Astrocyte (in vitro differentiated cells and primary cell): ENCODE measurements at regions not wholly inside any gene's neighbourhood (a gene's known extent, or its start where the extent isn't known, plus 50 kb on each side); places are given as distances from the start of the nearest gene placed in this dataset.

Experiments
- DNase-seq: peaks from one replicate; pipeline ENCODE4 v3.0.0-alpha.2; 2010; ENCODE audit warnings: low read depth
- FAIRE-seq: peaks from 2 replicates; lab custom pipeline; 2011; peaks lifted over from hg19 to GRCh38; lab: Jason Lieb, UNC
- H2AFZ ChIP-seq: 2 replicates; pipeline ENCODE4 v1.6.0; 2012; ENCODE audit warnings: low read depth, low read length, inconsistent platforms
- H3K27ac ChIP-seq: 2 replicates; pipeline ENCODE4 v1.5.1; 2011; ENCODE audit warnings: low read depth, low read length, inconsistent platforms
- H3K27me3 ChIP-seq: 2 replicates; pipeline ENCODE4 v1.6.0; 2011; ENCODE audit warnings: low read length, inconsistent platforms; ENCODE audit not compliant: insufficient read depth
- H3K36me3 ChIP-seq: 2 replicates; pipeline ENCODE4 v1.5.1; 2011; ENCODE audit warnings: low read length, inconsistent platforms; ENCODE audit not compliant: insufficient read depth
- H3K4me1 ChIP-seq: 2 replicates; pipeline ENCODE4 v1.5.1; 2011; ENCODE audit warnings: low read length, inconsistent platforms; ENCODE audit not compliant: insufficient read depth
- H3K4me2 ChIP-seq: 2 replicates; pipeline ENCODE4 v1.6.0; 2012; ENCODE audit warnings: low read length, inconsistent platforms
- H3K4me3 ChIP-seq: 2 replicates; pipeline ENCODE4 v1.5.1; 2011; ENCODE audit warnings: low read depth, mild to moderate bottlenecking, low read length, inconsistent platforms; ENCODE audit not compliant: insufficient read depth
- H3K79me2 ChIP-seq: 2 replicates; pipeline ENCODE4 v1.6.0; 2012; ENCODE audit warnings: mild to moderate bottlenecking, low read length, inconsistent platforms; ENCODE audit not compliant: insufficient read depth
- H3K9ac ChIP-seq: 2 replicates; pipeline ENCODE4 v1.6.0; 2012; ENCODE audit warnings: mild to moderate bottlenecking, low read length, inconsistent platforms
- H3K9me3 ChIP-seq: 2 replicates; pipeline ENCODE4 v1.5.1; 2012; ENCODE audit warnings: low read depth, mild to moderate bottlenecking, low read length, inconsistent platforms; ENCODE audit not compliant: insufficient read depth
- H4K20me1 ChIP-seq: 2 replicates; pipeline ENCODE4 v1.6.0; 2012; ENCODE audit warnings: low read length, inconsistent platforms; ENCODE audit not compliant: insufficient read depth
- H3K27ac Mint-ChIP-seq: one replicate; pipeline ENCODE4 v1.8.0; 2021; ENCODE audit warnings: mild to moderate bottlenecking, mixed read lengths; ENCODE audit not compliant: unreplicated experiment
- H3K27me3 Mint-ChIP-seq: one replicate; pipeline ENCODE4 v1.8.0; 2021; ENCODE audit warnings: low read depth, mixed read lengths; ENCODE audit not compliant: unreplicated experiment
- H3K36me3 Mint-ChIP-seq: one replicate; pipeline ENCODE4 v1.8.0; 2021; ENCODE audit warnings: low read depth, mixed read lengths; ENCODE audit not compliant: unreplicated experiment
- H3K4me1 Mint-ChIP-seq: one replicate; pipeline ENCODE4 v1.8.0; 2021; ENCODE audit warnings: low read depth, mixed read lengths; ENCODE audit not compliant: unreplicated experiment
- H3K4me3 Mint-ChIP-seq: one replicate; pipeline ENCODE4 v1.8.0; 2021; ENCODE audit warnings: mild to moderate bottlenecking, moderate library complexity, mixed read lengths; ENCODE audit not compliant: unreplicated experiment
- H3K9me3 Mint-ChIP-seq: one replicate; pipeline ENCODE4 v1.8.0; 2021; ENCODE audit warnings: mild to moderate bottlenecking, mixed read lengths; ENCODE audit not compliant: unreplicated experiment
- EZH2 ChIP-seq: IDR thresholded peaks from 2 replicates; pipeline ENCODE4 v1.6.1; 2012; ENCODE audit warnings: mild to moderate bottlenecking, low read length, inconsistent platforms; ENCODE audit not compliant: insufficient read depth
- TF ChIP-seq, protein P1 (sequence below): IDR thresholded peaks from 2 replicates; pipeline ENCODE4 v1.5.1; 2011; ENCODE audit warnings: low read depth, mild to moderate bottlenecking, inconsistent platforms, low read length, moderate library complexity; ENCODE audit not compliant: insufficient read depth

DNA sequence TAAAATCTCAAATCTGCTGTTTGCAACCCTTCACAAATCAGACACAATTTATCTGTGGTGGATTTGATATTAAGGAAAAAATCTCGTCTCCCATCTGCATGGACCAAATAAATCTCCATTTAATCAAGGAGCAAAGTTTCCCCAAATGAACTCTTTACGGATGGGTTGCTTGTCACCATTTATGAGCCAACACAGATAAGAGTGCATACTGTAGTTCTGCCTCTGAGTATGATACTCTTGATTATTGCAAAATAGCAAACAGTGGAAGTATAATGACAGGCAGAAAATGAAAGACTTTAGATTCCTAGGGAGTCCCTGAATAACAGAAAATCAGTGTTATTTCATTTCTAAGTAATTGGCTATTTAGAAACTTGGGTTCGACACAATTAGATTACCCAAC lies 1395.9 kb downstream of the FAM181B start:
- Histone ChIP-seq H4K20me1 (no peaks in the 10 kb centered on the region), H3K4me3 (no peak overlapping the region), H3K36me3 (no peaks in the 10 kb centered on the region), H3K9ac (no peak overlapping the region), H3K4me1 (no peaks in the 10 kb centered on the region), H2AFZ (no peak overlapping the region), H3K4me2 (no peak overlapping the region), H3K9me3 (no peaks in the 10 kb centered on the region), H3K79me2 (no peaks in the 10 kb centered on the region), H3K27me3 (no peaks in the 10 kb centered on the region), H3K27ac (no peak overlapping the region)
- Mint-ChIP-seq H3K9me3 (no peaks in the 10 kb centered on the region), H3K4me1 (no peaks in the 10 kb centered on the region), H3K27me3 (no peaks in the 10 kb centered on the region), H3K36me3 (no peaks in the 10 kb centered on the region), H3K27ac (no peak overlapping the region), H3K4me3 (no peak overlapping the region)
- TF ChIP-seq EZH2, result no peak
- TF ChIP-seq, protein P1, sequence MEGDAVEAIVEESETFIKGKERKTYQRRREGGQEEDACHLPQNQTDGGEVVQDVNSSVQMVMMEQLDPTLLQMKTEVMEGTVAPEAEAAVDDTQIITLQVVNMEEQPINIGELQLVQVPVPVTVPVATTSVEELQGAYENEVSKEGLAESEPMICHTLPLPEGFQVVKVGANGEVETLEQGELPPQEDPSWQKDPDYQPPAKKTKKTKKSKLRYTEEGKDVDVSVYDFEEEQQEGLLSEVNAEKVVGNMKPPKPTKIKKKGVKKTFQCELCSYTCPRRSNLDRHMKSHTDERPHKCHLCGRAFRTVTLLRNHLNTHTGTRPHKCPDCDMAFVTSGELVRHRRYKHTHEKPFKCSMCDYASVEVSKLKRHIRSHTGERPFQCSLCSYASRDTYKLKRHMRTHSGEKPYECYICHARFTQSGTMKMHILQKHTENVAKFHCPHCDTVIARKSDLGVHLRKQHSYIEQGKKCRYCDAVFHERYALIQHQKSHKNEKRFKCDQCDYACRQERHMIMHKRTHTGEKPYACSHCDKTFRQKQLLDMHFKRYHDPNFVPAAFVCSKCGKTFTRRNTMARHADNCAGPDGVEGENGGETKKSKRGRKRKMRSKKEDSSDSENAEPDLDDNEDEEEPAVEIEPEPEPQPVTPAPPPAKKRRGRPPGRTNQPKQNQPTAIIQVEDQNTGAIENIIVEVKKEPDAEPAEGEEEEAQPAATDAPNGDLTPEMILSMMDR, result no peak
- no peak for FAIRE-seq
- DNase-seq, result no peak

DNA sequence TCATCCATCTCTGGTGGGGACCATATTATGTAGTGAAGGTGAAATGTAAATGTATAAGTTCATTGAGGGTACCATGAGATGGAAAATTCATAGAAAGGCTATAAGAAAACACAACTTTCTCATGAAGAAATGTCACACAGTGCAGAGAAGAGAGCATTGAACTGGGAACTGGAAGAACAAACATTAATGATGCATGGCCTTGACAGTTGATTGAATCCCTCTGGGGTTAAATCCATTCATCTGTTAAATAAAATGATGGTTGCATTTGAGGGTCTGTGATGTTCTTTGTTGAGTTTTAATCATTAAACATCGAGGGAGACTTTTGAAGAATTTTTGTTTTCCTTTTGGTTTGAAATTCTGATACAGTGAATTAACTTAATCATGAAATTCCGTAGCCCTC lies 1401.4 kb downstream of the FAM181B start:
- Histone ChIP-seq H3K4me2 (no peak overlapping the region), H4K20me1 (no peaks in the 10 kb centered on the region), H3K27ac (no peak overlapping the region), H3K27me3 (no peaks in the 10 kb centered on the region), H3K79me2 (no peaks in the 10 kb centered on the region), H3K4me3 (no peak overlapping the region), H3K9ac (no peak overlapping the region), H3K9me3 (no peaks in the 10 kb centered on the region), H2AFZ (no peak overlapping the region), H3K36me3 (no peaks in the 10 kb centered on the region), H3K4me1 (no peaks in the 10 kb centered on the region)
- Mint-ChIP-seq H3K4me3 (no peak overlapping the region), H3K4me1 (no peaks in the 10 kb centered on the region), H3K36me3 (no peaks in the 10 kb centered on the region), H3K9me3 (no peaks in the 10 kb centered on the region), H3K27me3 (no peaks in the 10 kb centered on the region), H3K27ac (no peak overlapping the region)
- FAIRE-seq (no peak), DNase-seq (no peak)
- TF ChIP-seq EZH2, result no peak
- TF ChIP-seq, protein P1, result no peak

- no peak overlapping the region for H3K9ac ChIP-seq
- no peaks in the 10 kb centered on the region for H4K20me1 ChIP-seq
- DNase-seq (no peak), FAIRE-seq (no peak)
- Mint-ChIP-seq H3K36me3 (no peaks in the 10 kb centered on the region), H3K4me1 (no peaks in the 10 kb centered on the region), H3K9me3 (no peaks in the 10 kb centered on the region), H3K4me3 (no peak overlapping the region), H3K27ac (no peak overlapping the region), H3K27me3 (no peaks in the 10 kb centered on the region)
- H2AFZ ChIP-seq, result no peak overlapping the region
- H3K36me3 ChIP-seq, result no peaks in the 10 kb centered on the region
- no peaks in the 10 kb centered on the region for H3K79me2 ChIP-seq
- H3K27me3 ChIP-seq, result no peaks in the 10 kb centered on the region
- H3K4me2 ChIP-seq, result no peak overlapping the region
- TF ChIP-seq, protein P1, result no peak
- TF ChIP-seq EZH2, result no peak
- no peak overlapping the region for H3K27ac ChIP-seq
- no peaks in the 10 kb centered on the region for H3K9me3 ChIP-seq
- H3K4me3 ChIP-seq, result no peak overlapping the region
- H3K4me1 ChIP-seq, result no peaks in the 10 kb centered on the region
Measured at GRCh38 chr11:81331611-81332235, 1401.9 kb downstream of the FAM181B start.
